PC-3 (cell line): ENCODE measurements at regions not wholly inside any gene's neighbourhood (a gene's known extent, or its start where the extent isn't known, plus 50 kb on each side); places are given as distances from the start of the nearest gene placed in this dataset.

Source experiments
- CTCF ChIP-seq: fragments of 300-600 bp; sonication (generic); conservative IDR thresholded peaks from 2 replicates; pipeline ENCODE4 v1.5.1; 2017; ENCODE audit warnings: antibody characterized with exemption, low read depth, mild to moderate bottlenecking, low read length
- EZH2 ChIP-seq: fragments of 300-600 bp; sonication (generic); IDR thresholded peaks from one replicate; pipeline ENCODE4 v1.6.1; 2017; ENCODE audit warnings: antibody characterized with exemption, mild to moderate bottlenecking, low read length; ENCODE audit not compliant: unreplicated experiment
- EZH2phosphoT487 ChIP-seq: fragments of 300-600 bp; sonication (generic); IDR thresholded peaks from 2 replicates; pipeline ENCODE4 v1.6.1; 2018; ENCODE audit warnings: mild to moderate bottlenecking, antibody characterized with exemption, low read length, borderline replicate concordance

- TF ChIP-seq CTCF (no peak), EZH2phosphoT487 (no peak), EZH2 (no peak)
Measured at GRCh38 chr18:56323673-56324072, 314.7 kb downstream of the TXNL1 start.
